Ovary (tissue), 3 donors: ENCODE measurements at regions not wholly inside any gene's neighbourhood (a gene's known extent, or its start where the extent isn't known, plus 50 kb on each side); places are given as distances from the start of the nearest gene placed in this dataset.

ENCODE experiments used
- CTCF ChIP-seq, 3 donors: fragments of 450-650 bp in 2 of 3; fragments of 200-600 bp in 1 of 3; IDR thresholded peaks; one replicate each; pipeline versions ENCODE4 v1.5.1 to v1.8.0; 2016 to 2022; ENCODE audit warnings: antibody characterized with exemption in 3 of 3, mild to moderate bottlenecking in 1 of 3
- POLR2A ChIP-seq: fragments of 450-650 bp; IDR thresholded peaks from one replicate; pipeline ENCODE4 v1.6.1; 2017; ENCODE audit warnings: antibody characterized with exemption, mild to moderate bottlenecking, moderate library complexity
- donor health status: DM: no; HTN: no; CAD: no.

GRCh38 chr6:142550310-142551063, 248.7 kb downstream of the ADGRG6 start:
- no peak for TF ChIP-seq CTCF (IDR thresholded peaks at IDR 0.05)
- no peak for TF ChIP-seq POLR2A
